ENCODE measurements at regions not wholly inside any gene's neighbourhood (a gene's known extent, or its start where the extent isn't known, plus 50 kb on each side); places are given as distances from the start of the nearest gene placed in this dataset.

DNA sequence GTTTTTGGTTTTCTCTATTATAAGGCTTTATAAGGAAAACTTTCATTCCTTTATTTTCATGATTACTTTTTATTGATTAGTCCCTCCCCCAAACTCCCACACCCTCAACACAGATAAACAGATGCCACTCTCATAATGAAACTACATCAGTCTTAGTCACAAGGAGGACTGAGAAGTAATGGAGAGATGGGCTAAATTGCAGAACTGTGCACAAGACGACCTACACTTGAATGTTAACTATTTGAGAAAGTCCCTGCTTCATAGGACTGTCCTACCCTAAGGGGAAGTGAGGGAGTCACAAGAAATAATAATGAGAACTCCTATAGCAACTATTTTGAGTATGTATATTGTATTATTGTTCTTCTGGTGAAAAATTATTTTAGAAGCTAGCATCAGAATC lies 360.8 kb downstream of the RBM43 start:
- no peak for TF ChIP-seq CTCF (IDR thresholded peaks at IDR 0.05)
- TF ChIP-seq POLR2A (IDR thresholded peaks at IDR 0.05): no peak

Data from testis (tissue), 2 donors.